ENCODE measurements at regions not wholly inside any gene's neighbourhood (a gene's known extent, or its start where the extent isn't known, plus 50 kb on each side); places are given as distances from the start of the nearest gene placed in this dataset.

DNA sequence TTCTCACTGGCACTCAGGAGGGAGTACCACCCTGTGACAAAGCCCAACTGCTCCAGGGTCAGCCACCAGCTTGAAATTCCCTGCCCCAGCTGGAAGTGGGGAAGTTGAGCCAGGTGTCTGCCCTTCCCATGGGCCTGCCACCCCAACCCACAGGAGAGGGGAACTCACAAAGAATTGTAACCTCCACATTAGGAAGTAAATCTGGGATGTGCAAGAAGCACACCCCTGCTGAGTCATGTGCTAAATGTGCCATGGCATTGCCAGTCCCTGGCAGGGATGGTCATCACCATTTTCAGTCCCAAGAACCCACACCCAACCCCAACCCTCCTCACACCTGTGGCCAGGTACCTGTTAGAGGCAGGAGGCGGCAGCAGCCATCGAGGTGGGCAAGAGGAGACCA is 165.2 kb upstream of the THBS1 start:
- Mint-ChIP-seq H3K9me3 (ENCODE audit: unreplicated experiment) (peaks cover 16% of the 10 kb centered on the region), H3K4me1 (ENCODE audit: low read depth, unreplicated experiment) (peaks cover 25% of the 10 kb centered on the region), H3K4me3 (ENCODE audit: unreplicated experiment) (no peak overlapping the region), H3K27ac (ENCODE audit: unreplicated experiment) (no peak overlapping the region), H3K36me3 (ENCODE audit: low read depth, unreplicated experiment) (peaks cover 5% of the 10 kb centered on the region), H3K27me3 (ENCODE audit: low read depth, unreplicated experiment) (no peaks in the 10 kb centered on the region)
- Histone ChIP-seq H3K9me3 (ENCODE audit: insufficient read depth, low read depth, low read length) (peaks cover 10% of the 10 kb centered on the region), H3K4me3 (ENCODE audit: insufficient read depth, low read depth, low read length) (no peak overlapping the region), H3K27ac (ENCODE audit: low read depth, low read length) (no peak overlapping the region), H3K4me1 (ENCODE audit: insufficient read depth, low read length) (no peaks in the 10 kb centered on the region), H3K79me2 (ENCODE audit: insufficient read depth, low read length) (no peaks in the 10 kb centered on the region), H4K20me1 (ENCODE audit: insufficient read depth, low read length) (no peaks in the 10 kb centered on the region), H3K27me3 (ENCODE audit: insufficient read depth, low read length) (no peaks in the 10 kb centered on the region), H3K4me2 (ENCODE audit: low read length) (no peak overlapping the region), H2AFZ (ENCODE audit: low read depth, low read length) (no peak overlapping the region), H3K36me3 (ENCODE audit: insufficient read depth, low read length) (no peaks in the 10 kb centered on the region), H3K9ac (ENCODE audit: low read length) (no peak overlapping the region)
- TF ChIP-seq, protein P1, sequence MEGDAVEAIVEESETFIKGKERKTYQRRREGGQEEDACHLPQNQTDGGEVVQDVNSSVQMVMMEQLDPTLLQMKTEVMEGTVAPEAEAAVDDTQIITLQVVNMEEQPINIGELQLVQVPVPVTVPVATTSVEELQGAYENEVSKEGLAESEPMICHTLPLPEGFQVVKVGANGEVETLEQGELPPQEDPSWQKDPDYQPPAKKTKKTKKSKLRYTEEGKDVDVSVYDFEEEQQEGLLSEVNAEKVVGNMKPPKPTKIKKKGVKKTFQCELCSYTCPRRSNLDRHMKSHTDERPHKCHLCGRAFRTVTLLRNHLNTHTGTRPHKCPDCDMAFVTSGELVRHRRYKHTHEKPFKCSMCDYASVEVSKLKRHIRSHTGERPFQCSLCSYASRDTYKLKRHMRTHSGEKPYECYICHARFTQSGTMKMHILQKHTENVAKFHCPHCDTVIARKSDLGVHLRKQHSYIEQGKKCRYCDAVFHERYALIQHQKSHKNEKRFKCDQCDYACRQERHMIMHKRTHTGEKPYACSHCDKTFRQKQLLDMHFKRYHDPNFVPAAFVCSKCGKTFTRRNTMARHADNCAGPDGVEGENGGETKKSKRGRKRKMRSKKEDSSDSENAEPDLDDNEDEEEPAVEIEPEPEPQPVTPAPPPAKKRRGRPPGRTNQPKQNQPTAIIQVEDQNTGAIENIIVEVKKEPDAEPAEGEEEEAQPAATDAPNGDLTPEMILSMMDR (IDR thresholded peaks at IDR 0.05; ENCODE audit: insufficient read depth, low read depth, low read length): no peak
- TF ChIP-seq EZH2 (IDR thresholded peaks at IDR 0.05; ENCODE audit: insufficient read depth, low read length): no peak
- FAIRE-seq (no peak), DNase-seq (ENCODE audit: low read depth) (no peak)

DNA sequence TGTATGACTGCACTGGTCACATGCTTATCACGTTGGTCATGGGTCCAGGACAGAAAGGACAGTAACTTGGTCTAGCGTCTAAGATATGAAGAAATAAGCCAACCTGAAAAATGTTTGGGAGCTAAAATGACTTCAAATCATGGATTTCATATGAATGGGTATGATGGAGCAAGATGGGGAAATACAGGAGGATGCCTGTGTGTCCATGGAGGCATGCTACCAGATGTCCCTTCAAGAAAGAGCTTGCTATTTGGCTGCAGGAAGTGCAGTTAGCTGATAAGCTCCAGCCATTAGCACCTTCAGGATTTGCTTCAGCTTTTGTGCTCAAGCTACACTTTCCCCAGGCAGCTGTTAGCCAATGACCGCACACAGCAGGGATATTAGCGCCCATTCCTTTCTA is 164.6 kb upstream of the THBS1 start:
- Histone ChIP-seq H3K4me2 (ENCODE audit: low read length) (no peak overlapping the region), H4K20me1 (ENCODE audit: insufficient read depth, low read length) (no peaks in the 10 kb centered on the region), H3K27me3 (ENCODE audit: insufficient read depth, low read length) (no peaks in the 10 kb centered on the region), H3K36me3 (ENCODE audit: insufficient read depth, low read length) (no peaks in the 10 kb centered on the region), H3K9ac (ENCODE audit: low read length) (no peak overlapping the region), H3K27ac (ENCODE audit: low read depth, low read length) (no peak overlapping the region), H3K79me2 (ENCODE audit: insufficient read depth, low read length) (no peaks in the 10 kb centered on the region), H3K9me3 (ENCODE audit: insufficient read depth, low read depth, low read length) (peaks cover 10% of the 10 kb centered on the region), H2AFZ (ENCODE audit: low read depth, low read length) (no peak overlapping the region), H3K4me1 (ENCODE audit: insufficient read depth, low read length) (no peaks in the 10 kb centered on the region), H3K4me3 (ENCODE audit: insufficient read depth, low read depth, low read length) (no peak overlapping the region)
- Mint-ChIP-seq H3K9me3 (ENCODE audit: unreplicated experiment) (peaks cover 16% of the 10 kb centered on the region), H3K27me3 (ENCODE audit: low read depth, unreplicated experiment) (no peaks in the 10 kb centered on the region), H3K36me3 (ENCODE audit: low read depth, unreplicated experiment) (peaks cover 5% of the 10 kb centered on the region), H3K4me1 (ENCODE audit: low read depth, unreplicated experiment) (peaks cover 23% of the 10 kb centered on the region), H3K4me3 (ENCODE audit: unreplicated experiment) (no peak overlapping the region), H3K27ac (ENCODE audit: unreplicated experiment) (no peak overlapping the region)
- no peak for DNase-seq (ENCODE audit: low read depth)
- TF ChIP-seq, protein P1 (IDR thresholded peaks at IDR 0.05; ENCODE audit: insufficient read depth, low read depth, low read length): no peak
- TF ChIP-seq EZH2 (IDR thresholded peaks at IDR 0.05; ENCODE audit: insufficient read depth, low read length): no peak
- FAIRE-seq: no peak

DNA sequence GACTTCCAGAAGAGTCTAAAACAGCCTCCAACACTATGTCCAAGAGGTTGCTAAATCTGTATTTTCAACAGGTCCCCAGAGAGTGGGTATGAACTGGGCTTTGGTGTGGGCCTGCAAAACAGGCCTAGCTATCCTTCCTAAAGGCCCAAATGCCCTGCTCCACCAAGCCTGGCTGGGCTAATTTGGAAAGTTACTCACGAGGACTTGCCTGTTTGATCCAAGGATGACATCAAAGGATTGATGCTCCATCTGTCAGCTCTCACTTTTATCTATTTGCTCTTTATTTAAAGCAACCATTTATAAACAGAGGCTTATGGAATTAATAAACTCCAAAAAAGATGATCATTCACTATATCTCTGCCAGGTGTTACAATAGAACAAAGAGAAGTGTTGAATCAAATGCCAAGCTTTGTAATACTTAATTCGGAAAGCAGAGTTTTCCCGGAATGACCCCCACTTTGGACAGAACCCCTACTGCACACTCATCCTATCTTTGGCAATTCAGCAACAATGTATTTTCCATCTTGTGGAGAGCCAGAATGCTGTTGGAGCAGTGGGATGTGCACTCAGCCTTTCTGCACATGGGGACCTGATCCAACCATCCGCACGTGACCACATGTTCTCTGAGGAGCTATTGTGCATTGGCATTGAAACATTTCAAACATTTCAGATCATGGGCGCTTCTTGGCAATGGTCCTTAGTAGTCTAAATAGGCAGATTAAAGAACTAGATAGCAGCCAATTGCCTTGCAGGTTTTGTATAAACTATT is 163.3 kb upstream of the THBS1 start:
- no peak overlapping the region for H3K9ac ChIP-seq (ENCODE audit: low read length)
- H3K79me2 ChIP-seq (ENCODE audit: insufficient read depth, low read length): no peaks in the 10 kb centered on the region
- H3K36me3 ChIP-seq (ENCODE audit: insufficient read depth, low read length): no peaks in the 10 kb centered on the region
- H3K4me1 Mint-ChIP-seq (ENCODE audit: low read depth, unreplicated experiment): peaks cover 15% of the 10 kb centered on the region
- no peaks in the 10 kb centered on the region for H3K27me3 ChIP-seq (ENCODE audit: insufficient read depth, low read length)
- no peaks in the 10 kb centered on the region for H3K27me3 Mint-ChIP-seq (ENCODE audit: low read depth, unreplicated experiment)
- no peak overlapping the region for H3K4me3 Mint-ChIP-seq (ENCODE audit: unreplicated experiment)
- no peak overlapping the region for H3K4me2 ChIP-seq (ENCODE audit: low read length)
- TF ChIP-seq, protein P1 (IDR thresholded peaks at IDR 0.05; ENCODE audit: insufficient read depth, low read depth, low read length): no peak
- no peak for TF ChIP-seq EZH2 (IDR thresholded peaks at IDR 0.05; ENCODE audit: insufficient read depth, low read length)
- H3K27ac ChIP-seq (ENCODE audit: low read depth, low read length): no peak overlapping the region
- no peak overlapping the region for H2AFZ ChIP-seq (ENCODE audit: low read depth, low read length)
- no peaks in the 10 kb centered on the region for H4K20me1 ChIP-seq (ENCODE audit: insufficient read depth, low read length)
- peaks cover 16% of the 10 kb centered on the region for H3K9me3 Mint-ChIP-seq (ENCODE audit: unreplicated experiment)
- FAIRE-seq (no peak), DNase-seq (ENCODE audit: low read depth) (no peak)
- peaks cover 5% of the 10 kb centered on the region for H3K36me3 Mint-ChIP-seq (ENCODE audit: low read depth, unreplicated experiment)
- no peak overlapping the region for H3K4me3 ChIP-seq (ENCODE audit: insufficient read depth, low read depth, low read length)
- no peaks in the 10 kb centered on the region for H3K4me1 ChIP-seq (ENCODE audit: insufficient read depth, low read length)
- H3K27ac Mint-ChIP-seq (ENCODE audit: unreplicated experiment): no peak overlapping the region
- H3K9me3 ChIP-seq (ENCODE audit: insufficient read depth, low read depth, low read length): peaks cover 10% of the 10 kb centered on the region
